Progenitor cell of endocrine pancreas (in vitro differentiated cells): ENCODE measurements at regions not wholly inside any gene's neighbourhood (a gene's known extent, or its start where the extent isn't known, plus 50 kb on each side); places are given as distances from the start of the nearest gene placed in this dataset.

Experiments used
- DNase-seq: peaks from one replicate; pipeline ENCODE4 v3.0.0; 2021; ENCODE audit warnings: low spot score; ENCODE audit not compliant: unreplicated experiment
- H3K27ac Mint-ChIP-seq: 2 replicates; pipeline ENCODE4 v1.8.0; 2021; ENCODE audit warnings: mild to moderate bottlenecking, moderate library complexity, mixed read lengths
- H3K27me3 Mint-ChIP-seq: 2 replicates; pipeline ENCODE4 v1.8.0; 2021; ENCODE audit warnings: mixed read lengths
- H3K36me3 Mint-ChIP-seq: 2 replicates; pipeline ENCODE4 v1.8.0; 2022; ENCODE audit warnings: mixed read lengths; ENCODE audit not compliant: insufficient read depth
- H3K4me1 Mint-ChIP-seq: 2 replicates; pipeline ENCODE4 v1.8.0; 2021; ENCODE audit warnings: low read depth, mixed read lengths
- H3K4me3 Mint-ChIP-seq: 2 replicates; pipeline ENCODE4 v1.8.0; 2021; ENCODE audit warnings: low read depth, mild to moderate bottlenecking, moderate library complexity, mixed read lengths
- H3K9me3 Mint-ChIP-seq: 2 replicates; pipeline ENCODE4 v1.8.0; 2021; ENCODE audit warnings: low read depth, mixed read lengths
- TF ChIP-seq, protein P1 (sequence below): fragments of 200-600 bp; sonication (generic); IDR thresholded peaks from one replicate; pipeline ENCODE4 v1.5.0; 2021; ENCODE audit warnings: antibody characterized with exemption, mild to moderate bottlenecking; ENCODE audit not compliant: unreplicated experiment

DNA sequence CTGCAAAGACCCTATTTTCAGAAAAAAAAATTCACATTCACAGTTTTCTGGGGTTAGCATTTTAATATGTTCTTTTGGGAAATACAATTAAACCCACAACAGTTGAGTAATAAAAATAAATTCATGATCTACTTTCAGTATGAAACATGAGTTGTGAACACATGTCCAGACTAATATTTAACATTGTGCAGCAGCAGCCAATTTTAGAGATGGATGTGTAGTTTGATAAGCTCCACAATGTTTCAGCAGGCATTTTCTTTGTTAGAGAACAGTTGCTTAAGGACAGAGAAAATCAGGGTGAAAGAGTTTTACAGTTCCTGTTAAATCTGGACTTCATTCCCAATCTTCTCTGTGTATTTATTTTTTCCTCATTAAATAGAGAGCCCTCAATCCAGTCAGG, 519.5 kb downstream of the PIK3C3 start:
- H3K9me3 Mint-ChIP-seq = no peaks in the 10 kb centered on the region
- H3K4me3 Mint-ChIP-seq = no peak overlapping the region
- H3K4me1 Mint-ChIP-seq = peaks cover 12% of the 10 kb centered on the region
- no peaks in the 10 kb centered on the region for H3K36me3 Mint-ChIP-seq
- TF ChIP-seq, protein P1, sequence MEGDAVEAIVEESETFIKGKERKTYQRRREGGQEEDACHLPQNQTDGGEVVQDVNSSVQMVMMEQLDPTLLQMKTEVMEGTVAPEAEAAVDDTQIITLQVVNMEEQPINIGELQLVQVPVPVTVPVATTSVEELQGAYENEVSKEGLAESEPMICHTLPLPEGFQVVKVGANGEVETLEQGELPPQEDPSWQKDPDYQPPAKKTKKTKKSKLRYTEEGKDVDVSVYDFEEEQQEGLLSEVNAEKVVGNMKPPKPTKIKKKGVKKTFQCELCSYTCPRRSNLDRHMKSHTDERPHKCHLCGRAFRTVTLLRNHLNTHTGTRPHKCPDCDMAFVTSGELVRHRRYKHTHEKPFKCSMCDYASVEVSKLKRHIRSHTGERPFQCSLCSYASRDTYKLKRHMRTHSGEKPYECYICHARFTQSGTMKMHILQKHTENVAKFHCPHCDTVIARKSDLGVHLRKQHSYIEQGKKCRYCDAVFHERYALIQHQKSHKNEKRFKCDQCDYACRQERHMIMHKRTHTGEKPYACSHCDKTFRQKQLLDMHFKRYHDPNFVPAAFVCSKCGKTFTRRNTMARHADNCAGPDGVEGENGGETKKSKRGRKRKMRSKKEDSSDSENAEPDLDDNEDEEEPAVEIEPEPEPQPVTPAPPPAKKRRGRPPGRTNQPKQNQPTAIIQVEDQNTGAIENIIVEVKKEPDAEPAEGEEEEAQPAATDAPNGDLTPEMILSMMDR = no peak
- H3K27me3 Mint-ChIP-seq = no peaks in the 10 kb centered on the region
- peak overlapping the region; percentile 20 for H3K27ac Mint-ChIP-seq
- no peak for DNase-seq

DNA sequence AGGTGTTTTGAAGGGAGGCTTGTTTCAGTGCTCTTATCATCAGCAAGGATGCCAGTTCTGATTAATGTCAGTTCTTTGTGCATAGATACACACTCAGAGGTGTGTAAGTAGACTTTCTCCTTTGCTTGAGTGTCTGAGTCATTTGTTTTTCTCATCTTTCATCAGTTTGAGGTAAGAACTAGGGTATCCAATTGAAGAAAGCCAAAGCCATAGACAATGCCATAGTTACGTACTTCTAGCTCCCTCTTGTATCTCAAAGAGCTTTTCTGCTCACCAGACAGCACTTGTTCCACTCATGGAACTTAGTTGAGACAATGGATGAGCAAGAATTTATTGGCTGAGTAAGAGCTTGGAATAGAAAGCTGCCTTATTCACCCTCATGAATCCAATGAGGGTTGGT, 520.1 kb downstream of the PIK3C3 start:
- Mint-ChIP-seq H3K9me3 (no peaks in the 10 kb centered on the region), H3K4me1 (peaks cover 12% of the 10 kb centered on the region), H3K27me3 (no peaks in the 10 kb centered on the region), H3K36me3 (no peaks in the 10 kb centered on the region), H3K4me3 (no peak overlapping the region), H3K27ac (peak overlapping the region; percentile 13)
- no peak for DNase-seq
- TF ChIP-seq, protein P1 = no peak

DNA sequence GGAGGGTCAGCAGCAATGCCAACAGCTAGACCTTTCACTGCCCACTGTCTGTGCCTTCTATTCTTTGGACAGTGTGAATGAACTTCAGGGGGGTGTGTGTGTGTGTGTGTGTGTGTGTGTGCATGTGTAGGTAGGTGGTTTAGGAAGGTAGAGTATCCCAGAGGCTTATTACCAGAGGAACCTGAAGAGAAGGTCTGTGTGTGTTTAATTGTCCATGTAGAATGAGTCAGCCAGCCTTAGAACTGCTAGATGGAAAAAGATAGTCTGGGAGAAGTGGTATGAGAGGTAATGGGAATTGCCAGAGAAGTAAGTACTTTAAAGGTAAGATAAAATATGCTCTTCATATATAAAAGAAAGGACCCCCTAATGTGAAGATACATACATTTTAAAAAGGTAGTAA, 522.2 kb downstream of the PIK3C3 start:
- no peak overlapping the region for H3K4me3 Mint-ChIP-seq
- H3K4me1 Mint-ChIP-seq = peaks cover 12% of the 10 kb centered on the region
- TF ChIP-seq, protein P1 = no peak
- DNase-seq = no peak
- no peaks in the 10 kb centered on the region for H3K36me3 Mint-ChIP-seq
- no peaks in the 10 kb centered on the region for H3K27me3 Mint-ChIP-seq
- H3K9me3 Mint-ChIP-seq = no peaks in the 10 kb centered on the region
- no peak overlapping the region for H3K27ac Mint-ChIP-seq

DNA sequence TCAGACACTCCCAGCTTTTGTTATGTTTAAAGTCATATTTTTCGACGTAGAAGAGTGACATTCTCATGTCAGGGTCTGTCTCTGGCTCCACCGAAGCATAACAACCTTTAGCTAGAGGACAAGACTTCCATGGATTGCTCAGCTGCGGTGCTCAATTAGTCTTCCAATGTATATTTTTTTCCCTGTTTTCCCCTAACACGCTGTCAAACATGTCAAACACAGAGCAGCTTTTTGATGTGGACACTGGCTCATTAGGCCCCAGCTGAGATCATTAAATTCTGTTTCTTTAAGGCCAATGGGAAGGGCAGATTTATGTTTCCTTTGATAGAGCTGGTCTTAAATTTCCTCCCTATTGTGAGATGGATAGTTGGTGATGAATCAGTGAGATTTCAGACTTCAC, 525.4 kb downstream of the PIK3C3 start:
- TF ChIP-seq, protein P1 = no peak
- H3K36me3 Mint-ChIP-seq = peaks cover 5% of the 10 kb centered on the region
- H3K4me3 Mint-ChIP-seq = no peak overlapping the region

DNA sequence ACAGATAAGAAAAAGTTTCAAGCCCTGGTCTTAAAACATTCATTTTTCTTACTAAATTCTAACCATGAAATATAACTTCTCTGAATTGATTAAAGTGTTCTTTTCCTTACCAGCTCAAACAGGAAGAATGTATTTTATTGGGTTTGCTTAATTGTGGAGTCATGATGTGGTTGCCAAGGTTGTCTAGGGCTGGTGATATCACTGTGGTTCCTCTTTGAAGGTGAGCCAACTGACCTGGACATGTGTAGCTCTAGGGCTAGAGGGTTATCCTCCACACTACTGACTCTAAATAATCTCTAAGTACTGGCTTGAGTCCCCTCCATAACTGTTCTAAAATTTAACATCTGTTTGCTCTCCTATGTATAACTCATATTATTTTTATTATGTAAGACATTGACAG, 529.6 kb downstream of the PIK3C3 start:
- Mint-ChIP-seq H3K27me3 (no peaks in the 10 kb centered on the region), H3K4me1 (no peaks in the 10 kb centered on the region), H3K36me3 (peaks cover 10% of the 10 kb centered on the region), H3K27ac (no peak overlapping the region), H3K4me3 (no peak overlapping the region), H3K9me3 (peaks cover 18% of the 10 kb centered on the region)
- TF ChIP-seq, protein P1 = no peak
- DNase-seq = no peak

More for the DNA sequence above, 525.4 kb downstream of the PIK3C3 start:
- H3K4me1 Mint-ChIP-seq = no peaks in the 10 kb centered on the region
- no peak overlapping the region for H3K27ac Mint-ChIP-seq
- peaks cover 10% of the 10 kb centered on the region for H3K9me3 Mint-ChIP-seq
- H3K27me3 Mint-ChIP-seq = no peaks in the 10 kb centered on the region
- no peak for DNase-seq
